Fibroblast of skin of left quadriceps (primary cell): ENCODE measurements at regions not wholly inside any gene's neighbourhood (a gene's known extent, or its start where the extent isn't known, plus 50 kb on each side); places are given as distances from the start of the nearest gene placed in this dataset.
"Not testable (repeated sequence)": the region's sequence is repeated elsewhere in the genome, so short reads cannot be mapped to it uniquely, and the experiment has no call there.

Source experiments
- DNase-seq, 2 experiments: peaks; one replicate each; pipeline ENCODE4 v3.0.0-alpha.2; 2013; ENCODE audit warnings: low read depth in 2 of 2

- DNase-seq, result no peak
Measured at GRCh38 chr5:79924936-79925893, 65.8 kb downstream of the MTX3 start.

- DNase-seq, result no peak
Measured at GRCh38 chr5:79923431-79923830, 67.6 kb downstream of the MTX3 start.

GRCh38 chr5:79922626-79923025, 68.4 kb downstream of the MTX3 start:
- DNase-seq, result no peak

- DNase-seq, result not testable (repeated sequence)
Measured at GRCh38 chr5:79907452-79907851, 83.6 kb downstream of the MTX3 start.

- DNase-seq, result not testable (repeated sequence)
Measured at GRCh38 chr5:79902571-79902970, 88.5 kb downstream of the MTX3 start.

- no peak for DNase-seq
Measured at GRCh38 chr5:79901631-79902030, 89.4 kb downstream of the MTX3 start.

- no peak for DNase-seq
Measured at GRCh38 chr5:79898611-79899010, 92.5 kb downstream of the MTX3 start.

- no peak for DNase-seq
Measured at GRCh38 chr5:79893976-79894375, 97.1 kb downstream of the MTX3 start.

- DNase-seq, result no peak
Measured at GRCh38 chr5:79893485-79893884, 97.6 kb downstream of the MTX3 start.

- no peak for DNase-seq
Measured at GRCh38 chr5:79890930-79891249, 100.2 kb downstream of the MTX3 start.

GRCh38 chr5:79890119-79890929, 100.7 kb downstream of the MTX3 start:
- DNase-seq, result no peak

GRCh38 chr5:79888643-79889042, 102.4 kb downstream of the MTX3 start:
- DNase-seq, result no peak

- no peak for DNase-seq
Measured at GRCh38 chr5:79886925-79887655, 104.0 kb downstream of the MTX3 start.

GRCh38 chr5:79886456-79886855, 104.6 kb downstream of the MTX3 start:
- no peak for DNase-seq

GRCh38 chr5:79879880-79880279, 111.2 kb downstream of the MTX3 start:
- not testable (repeated sequence) for DNase-seq

- DNase-seq, result no peak
Measured at GRCh38 chr5:79878721-79879336, 112.2 kb downstream of the MTX3 start.

- DNase-seq, result no peak
Measured at GRCh38 chr5:79878136-79878679, 112.9 kb downstream of the MTX3 start.

- DNase-seq, result no peak
Measured at GRCh38 chr5:79876456-79876855, 114.6 kb downstream of the MTX3 start.

- no peak for DNase-seq
Measured at GRCh38 chr5:79875230-79875629, 115.8 kb downstream of the MTX3 start.

- DNase-seq, result no peak
Measured at GRCh38 chr5:79873187-79873586, 117.9 kb downstream of the MTX3 start.

- DNase-seq, result no peak
Measured at GRCh38 chr5:79872291-79872690, 118.8 kb downstream of the MTX3 start.
